Hematopoietic multipotent progenitor cell (in vitro differentiated cells): ENCODE measurements at regions not wholly inside any gene's neighbourhood (a gene's known extent, or its start where the extent isn't known, plus 50 kb on each side); places are given as distances from the start of the nearest gene placed in this dataset.

Source experiments
- DNase-seq, 3 donors: peaks; one replicate each; pipeline ENCODE4 v3.0.0-alpha.2; 2011 to 2015; ENCODE audit warnings: low read depth in 2 of 3, low spot score in 2 of 3

DNA sequence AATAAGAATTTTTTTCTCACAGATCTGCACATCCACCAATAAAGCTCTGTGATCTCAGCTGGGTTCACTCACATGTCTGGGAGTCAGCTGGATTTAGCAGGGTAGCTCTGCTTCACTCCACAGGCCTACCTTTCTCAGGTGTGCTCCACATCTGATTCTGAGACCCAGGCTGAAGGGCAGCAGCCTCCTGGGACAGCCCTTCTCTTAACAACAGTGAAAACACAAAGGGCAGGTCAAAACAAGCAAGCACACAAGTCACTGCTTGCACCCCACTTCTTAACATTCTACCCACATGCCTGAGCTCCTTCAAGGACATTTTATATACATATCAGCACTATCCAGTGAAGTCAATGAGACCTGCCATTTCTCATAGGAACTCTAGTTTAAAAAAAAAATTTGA, 96.0 kb upstream of the MAP3K4 start:
- no peak for DNase-seq

DNA sequence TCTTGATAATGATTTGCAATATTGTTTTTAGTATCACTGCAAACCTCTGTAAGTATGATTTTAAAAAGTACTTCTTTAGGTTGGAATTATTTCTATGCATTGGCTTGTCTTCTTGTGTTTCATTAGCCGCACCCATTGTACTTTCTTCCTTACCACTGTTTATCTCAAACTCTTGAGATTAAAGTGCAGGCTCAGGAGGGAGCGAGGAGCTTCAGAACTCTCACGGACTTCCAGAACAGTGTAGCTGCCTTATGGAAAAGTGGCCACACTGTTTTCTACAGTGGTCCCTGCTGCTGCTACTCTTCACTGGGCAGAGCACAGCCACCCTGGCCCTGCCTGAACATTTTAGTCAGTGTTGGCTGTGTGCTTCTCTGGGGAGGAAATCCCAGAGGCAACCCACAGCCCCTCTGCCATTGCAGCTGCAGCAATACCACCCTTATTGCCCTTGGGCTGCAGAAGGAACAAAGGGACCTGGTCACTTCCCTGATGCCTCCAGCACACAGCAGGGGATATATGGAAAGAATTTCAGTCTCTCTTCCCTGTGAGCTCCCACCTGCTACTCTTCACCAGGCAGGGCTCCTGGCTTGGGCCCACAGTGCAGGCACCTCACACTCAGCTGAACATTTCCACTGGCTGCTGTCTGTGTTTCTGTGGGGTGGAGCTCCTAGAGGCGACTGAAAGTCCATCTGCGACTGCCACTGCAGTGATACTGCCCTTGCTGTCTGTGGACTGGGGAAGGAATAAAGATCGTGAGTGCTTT, 91.7 kb upstream of the MAP3K4 start:
- no peak for DNase-seq

DNA sequence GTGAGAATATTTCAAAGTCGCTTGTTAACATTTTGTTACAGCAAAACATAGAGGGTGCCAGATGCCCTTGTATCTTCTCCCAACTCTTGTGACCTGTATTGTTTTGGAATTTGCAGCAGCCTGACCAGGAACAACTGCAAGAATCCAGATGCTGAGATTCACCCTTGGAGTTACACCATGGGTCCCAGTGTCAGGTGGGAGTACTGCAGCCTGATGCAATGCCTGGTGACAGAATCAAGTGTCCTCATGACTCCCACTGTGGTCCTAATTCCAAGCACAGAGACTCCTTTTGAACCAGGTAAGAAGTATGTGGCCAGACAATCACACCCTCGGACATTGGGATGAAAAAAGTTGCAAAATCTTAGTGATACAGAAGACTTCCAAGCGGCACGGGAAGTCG, 79.6 kb upstream of the MAP3K4 start:
- no peak for DNase-seq

DNA sequence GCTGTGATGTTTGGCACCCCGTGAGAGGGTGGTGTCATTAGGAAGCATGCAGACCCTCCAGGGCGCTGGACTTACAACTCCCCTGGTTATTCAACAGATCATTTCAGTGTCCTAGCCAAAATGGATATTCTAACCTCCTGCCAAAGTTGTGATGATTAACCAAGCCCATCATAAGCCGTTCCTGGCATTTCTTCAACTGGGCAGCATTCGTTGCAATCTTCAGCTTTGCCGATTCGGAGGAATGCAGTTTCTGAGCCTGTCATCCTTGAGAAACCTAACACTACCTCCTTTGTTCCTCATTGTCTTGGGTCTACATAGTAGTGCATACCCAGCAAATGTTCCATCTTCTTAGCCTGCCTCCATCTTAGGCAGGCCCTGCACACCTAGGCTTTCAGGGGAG, 79.2 kb upstream of the MAP3K4 start:
- no peak for DNase-seq

DNA sequence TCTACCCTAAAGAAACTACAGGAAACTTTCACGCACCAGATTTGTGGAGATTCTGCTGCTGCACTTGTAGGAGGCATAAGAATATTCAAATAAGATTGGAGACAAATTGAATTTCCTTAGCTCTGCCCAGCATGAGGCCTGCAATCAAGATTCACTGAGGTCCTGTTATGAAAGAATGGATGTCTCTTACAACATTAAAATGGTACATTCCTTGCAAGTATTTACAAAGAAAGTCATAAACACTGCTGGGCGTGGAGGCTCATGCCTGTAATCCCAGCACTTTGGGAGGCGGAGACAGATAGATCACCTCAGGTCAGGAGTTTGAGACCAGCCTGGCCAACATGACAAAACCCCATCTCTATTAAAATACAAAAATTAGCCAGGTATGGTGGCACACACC, 74.0 kb upstream of the MAP3K4 start:
- DNase-seq: no peak

DNA sequence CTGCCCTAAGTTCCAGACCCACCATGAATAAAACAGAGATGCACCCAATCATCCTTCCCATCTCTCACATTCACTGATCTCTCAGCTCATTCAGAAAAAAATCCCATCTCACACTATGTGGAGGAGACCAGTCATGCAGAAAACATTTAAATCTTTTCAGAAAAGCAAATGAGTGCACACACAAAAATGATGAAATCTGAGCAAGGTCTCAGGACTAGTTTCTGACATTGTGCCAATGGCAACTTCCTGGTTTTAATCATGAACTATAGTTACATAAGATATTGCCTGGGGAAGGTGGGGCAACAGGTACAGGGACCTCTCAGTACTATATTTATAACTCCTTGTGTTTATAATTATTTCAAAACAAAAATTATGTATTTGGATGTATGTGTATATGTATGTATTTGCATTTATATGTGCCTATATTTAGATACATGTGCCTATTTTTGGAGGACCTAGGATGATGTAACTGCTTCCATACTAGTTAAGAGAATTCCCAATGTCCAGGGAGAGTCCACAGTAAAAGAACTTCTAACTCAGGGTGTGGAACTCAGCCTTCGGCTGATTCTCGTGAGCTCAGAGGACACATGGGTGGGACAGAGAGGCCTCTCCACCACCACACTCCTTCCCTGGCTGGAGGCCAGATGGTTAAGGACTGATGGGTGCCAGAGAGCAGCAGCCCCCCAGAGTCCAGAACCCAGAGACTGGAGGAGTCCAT, 71.7 kb upstream of the MAP3K4 start:
- DNase-seq: peak in 1 of 3 donors; percentile 15

DNA sequence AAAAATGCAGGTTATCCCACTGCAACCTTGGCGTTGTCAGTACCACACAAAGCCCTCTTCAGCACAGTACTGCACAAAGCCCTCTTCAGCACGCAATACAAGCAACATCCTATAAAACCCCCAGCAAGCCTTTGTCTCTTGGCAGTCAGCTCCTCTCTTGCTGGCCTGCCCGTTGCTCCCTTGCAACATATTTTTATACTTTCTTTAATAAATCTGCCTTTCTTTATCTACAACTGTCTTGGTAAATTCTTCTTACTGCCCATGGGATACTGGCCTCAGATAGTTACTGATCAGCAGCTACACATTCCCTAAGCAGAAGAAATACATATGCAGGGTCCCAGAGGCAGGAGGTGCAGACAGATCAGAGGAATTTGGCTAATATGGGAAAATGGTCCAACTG, 70.5 kb upstream of the MAP3K4 start:
- no peak for DNase-seq

DNA sequence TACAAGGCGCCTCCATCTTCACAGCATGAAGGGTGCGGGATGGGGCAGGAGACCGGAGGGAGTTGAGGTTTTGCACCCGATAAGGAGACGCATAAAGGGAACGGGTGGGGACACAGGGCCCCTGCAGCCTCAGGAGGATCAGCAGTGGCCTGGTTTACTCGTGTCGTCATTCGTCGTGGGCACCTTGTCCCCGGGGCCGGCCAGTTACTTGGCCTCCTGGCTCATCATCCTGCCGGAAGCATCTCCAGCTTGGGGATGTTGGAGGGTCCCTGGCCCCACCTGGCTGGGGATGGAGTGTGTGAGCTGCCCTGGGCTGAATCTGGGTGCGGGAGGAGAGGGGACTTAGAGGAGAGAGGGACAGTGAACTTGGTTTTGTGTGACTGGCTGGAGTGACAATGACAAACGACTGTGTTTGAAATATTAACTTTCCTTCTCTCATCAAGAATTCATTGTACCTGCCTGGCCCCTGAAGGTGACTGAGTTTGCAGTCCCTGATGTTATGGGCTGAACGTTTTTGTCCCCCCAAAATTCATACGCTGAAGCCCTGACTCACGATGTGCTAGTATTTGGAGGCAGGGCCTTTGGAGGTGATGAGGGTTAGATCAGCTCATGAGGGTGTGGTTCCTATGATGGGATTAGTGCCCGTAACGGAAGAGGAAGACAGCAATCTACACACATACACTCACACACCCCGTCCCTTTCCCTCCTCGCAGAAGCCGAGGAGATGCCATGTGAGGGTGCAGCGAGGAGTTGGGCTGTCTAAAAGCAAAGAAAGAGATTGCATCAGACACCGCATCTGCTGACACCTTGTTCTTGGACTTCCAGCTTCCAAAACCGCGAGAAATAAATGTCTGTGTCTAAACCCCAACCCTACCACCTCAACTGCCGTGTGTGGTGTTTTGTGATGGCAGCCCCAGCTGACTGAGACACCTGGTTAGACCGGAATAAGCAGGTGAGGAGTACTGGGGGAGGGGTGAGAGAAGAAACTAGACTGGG, 65.0 kb upstream of the MAP3K4 start:
- DNase-seq: no peak

DNA sequence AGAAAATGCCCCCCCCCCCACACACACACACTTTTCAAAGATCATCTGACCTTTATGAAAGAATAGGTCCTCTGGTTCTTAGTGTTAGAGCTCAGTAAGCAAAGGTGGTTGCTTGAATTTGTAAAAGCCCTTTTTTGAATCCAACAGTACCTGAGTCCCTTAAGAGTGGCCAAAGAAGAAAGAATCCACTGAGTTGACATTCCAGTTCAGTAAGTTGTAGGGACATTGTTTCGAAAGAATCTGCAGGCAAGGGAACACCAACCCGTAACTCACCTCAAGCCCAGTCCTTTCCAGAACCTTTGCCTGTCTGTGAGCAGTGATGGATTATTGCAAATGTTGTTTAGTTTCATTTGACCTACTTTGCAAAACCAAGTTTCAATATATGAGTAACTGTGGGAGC, 64.2 kb upstream of the MAP3K4 start:
- DNase-seq: no peak

DNA sequence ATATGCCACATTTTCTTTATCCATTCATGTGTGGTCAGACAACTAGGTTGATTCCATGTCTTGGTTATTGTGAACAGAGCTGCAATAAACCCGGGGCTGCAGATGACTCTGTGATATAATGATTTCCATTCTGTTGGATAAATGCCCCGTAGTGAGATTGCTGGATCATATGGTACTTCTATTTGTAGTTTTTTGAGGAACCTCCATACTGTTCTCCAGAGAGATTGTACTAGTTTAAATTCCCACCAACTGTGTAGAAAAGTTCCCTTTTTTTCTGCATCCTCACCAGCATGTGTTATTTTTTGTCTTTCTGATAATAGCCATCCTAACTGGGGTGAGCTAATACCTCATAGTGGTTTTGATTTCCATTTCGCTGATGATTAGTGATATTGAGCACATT, 62.2 kb upstream of the MAP3K4 start:
- no peak for DNase-seq

DNA sequence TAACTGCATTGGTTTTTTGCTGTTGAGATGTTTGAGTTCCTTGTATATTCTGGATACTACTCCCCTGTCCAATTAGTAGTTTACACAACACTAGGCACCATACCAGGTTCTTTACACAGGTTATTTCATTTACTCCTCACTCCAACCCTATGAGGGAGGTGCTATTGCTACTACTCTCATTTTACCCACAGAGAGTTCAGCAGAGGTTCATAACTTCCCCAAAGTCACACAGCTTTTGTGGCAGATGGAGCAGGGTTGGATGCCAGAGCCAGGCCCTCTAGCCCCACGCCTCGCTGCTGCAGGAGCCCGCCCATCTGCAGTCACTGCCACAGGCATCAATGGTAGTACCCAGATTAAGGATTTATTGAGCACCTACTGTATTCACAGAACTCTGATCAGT, 61.7 kb upstream of the MAP3K4 start:
- no peak for DNase-seq

DNA sequence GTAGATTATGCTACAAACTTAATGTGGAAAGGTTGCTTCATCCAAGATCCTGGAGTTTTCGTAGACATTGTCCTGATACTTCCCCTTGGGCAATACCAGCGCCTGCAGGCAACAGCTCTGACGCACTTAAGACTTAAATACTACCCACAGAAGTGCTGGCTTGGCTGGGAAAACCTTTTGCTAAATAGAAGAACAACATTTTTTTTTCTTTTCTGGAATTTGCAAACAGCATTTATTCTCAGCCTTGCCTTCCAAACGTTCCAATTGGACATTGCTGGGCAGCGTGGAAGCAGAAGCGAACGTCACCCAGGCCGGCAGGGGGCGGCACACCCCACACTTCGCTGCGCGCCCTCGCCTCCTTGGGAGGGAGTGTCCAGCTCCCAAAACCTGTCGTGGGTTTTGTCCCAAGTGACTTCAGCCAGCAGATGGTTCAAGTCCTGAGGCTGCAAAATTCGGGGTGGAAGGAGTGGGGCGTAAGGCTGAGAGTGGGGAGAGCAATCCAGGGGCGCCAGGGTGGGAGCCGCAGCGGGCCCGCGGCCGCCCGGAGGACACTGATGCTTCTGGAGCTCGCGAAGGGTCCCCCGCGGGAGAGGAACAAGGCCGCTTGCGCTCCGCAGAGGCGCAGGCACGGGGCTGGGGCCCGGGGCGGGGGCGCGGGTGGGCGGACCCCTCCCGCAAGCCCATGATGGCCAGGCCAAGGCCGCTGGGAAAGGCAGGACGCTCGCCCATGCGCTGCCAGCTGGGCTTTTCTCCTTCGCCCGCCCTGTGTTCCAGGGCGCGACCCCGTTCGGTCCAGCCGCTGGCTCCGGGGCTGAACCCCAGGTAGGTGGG, 60.8 kb upstream of the MAP3K4 start:
- DNase-seq: peak; percentile 29 to 65 (median 39)

DNA sequence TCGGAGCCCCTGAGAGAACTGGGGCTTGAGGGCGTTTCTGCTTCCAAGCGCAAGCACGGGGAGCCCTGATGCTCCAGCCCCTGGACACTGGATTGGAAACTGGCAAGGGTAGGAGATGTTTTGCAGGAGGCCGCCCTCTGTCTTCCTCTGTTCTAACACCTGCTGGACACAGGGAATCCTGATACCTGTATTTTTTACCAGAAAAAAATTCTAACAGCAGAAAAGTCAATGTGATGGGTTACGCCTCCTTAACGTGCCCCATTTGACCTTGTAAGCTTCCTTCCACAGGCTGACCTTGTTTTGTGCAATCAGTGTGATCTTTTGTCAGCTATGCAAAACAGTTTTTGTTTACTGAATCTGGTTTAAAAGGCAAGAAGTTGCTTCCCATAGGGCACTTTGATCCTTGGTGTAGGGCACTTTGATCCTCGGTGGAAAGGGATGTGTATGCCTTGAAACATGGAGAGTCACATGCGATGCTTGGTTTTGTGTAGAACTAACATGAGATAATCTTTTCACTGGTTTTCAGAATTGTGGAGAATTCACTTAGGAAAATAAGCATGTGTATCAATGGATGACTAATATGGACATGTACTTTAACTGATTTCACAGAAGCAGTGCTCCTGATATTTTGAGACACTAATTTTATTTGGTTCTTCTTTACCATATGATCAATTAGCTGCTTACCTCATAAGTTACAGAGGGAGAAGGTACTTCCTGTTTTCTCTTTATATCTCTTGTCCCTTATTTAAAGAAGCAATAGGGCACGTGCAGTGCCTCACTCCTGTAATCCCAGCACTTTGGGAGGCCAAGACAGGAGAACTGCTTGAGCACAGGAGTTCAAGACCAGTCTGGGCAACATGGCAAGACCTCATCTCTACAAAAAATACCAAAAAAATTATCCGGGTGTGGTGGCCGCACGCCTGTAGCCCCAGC, 59.9 kb upstream of the MAP3K4 start:
- DNase-seq: no peak

DNA sequence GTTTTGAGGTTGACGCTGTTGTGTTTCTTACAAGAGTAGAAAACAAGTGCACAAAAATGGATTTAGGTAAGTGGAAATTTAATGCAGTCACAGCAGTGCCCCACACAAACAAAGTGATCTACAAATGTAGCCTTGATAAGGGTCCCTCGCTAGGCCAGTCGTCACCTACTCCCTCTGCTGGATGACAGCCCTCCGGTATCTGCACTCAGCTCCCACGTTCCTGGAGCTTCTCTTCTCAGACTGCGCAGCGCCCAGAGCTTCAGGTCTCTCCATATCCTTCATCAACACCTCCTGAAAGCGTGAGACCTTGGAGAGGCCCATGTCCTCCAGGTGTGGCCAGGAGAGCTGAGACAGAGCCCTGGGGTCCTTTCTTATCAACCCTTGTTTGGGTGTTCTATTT, 58.3 kb upstream of the MAP3K4 start:
- no peak for DNase-seq

DNA sequence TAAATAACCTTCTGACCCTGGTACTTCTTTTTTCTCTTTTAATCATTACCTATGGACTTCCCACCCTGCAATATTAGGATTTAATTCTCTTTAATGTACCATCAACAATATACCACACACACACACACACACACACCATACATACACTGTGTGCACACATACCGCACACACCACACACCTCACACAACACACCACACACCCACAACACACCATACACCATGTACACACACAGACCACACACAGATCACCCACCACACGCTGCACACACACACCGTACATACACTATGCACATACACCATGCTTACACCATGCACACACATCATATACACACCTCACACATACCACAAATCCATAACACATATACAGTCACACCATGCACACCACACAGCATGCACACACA, 57.4 kb upstream of the MAP3K4 start:
- DNase-seq: no peak

DNA sequence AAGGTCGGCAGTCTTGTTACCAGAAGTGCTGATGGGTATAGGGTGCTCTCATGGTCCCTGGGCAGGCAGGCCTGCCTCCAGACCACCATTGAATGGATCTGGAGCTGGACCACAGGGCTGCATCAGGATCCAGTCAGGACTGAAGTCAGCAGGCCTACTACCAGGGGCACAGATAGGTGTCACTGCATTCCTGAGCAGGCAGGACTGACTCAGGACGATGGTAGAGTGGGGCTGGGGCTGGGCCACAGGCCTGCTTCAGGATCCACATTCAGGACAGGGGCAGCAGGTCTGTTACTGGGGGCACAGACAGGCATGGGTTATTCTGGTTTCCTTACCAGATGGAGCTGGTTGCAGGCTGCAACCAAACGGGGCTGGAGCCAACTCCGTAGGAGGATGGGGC, 51.4 kb upstream of the MAP3K4 start:
- DNase-seq: no peak
